Hepatocyte (in vitro differentiated cells): ENCODE measurements at regions not wholly inside any gene's neighbourhood (a gene's known extent, or its start where the extent isn't known, plus 50 kb on each side); places are given as distances from the start of the nearest gene placed in this dataset.

Source experiments
- CTCF ChIP-seq: fragments of 200-600 bp; sonication (generic); IDR thresholded peaks from 2 replicates; pipeline ENCODE4 v1.5.1; 2016; ENCODE audit warnings: antibody characterized with exemption, mild to moderate bottlenecking; ENCODE audit not compliant: poor library complexity
- EZH2phosphoT487 ChIP-seq: fragments of 200-600 bp; sonication (generic); IDR thresholded peaks from one replicate; pipeline ENCODE4 v1.6.1; 2018; ENCODE audit warnings: antibody characterized with exemption, mild to moderate bottlenecking, low read depth, moderate library complexity; ENCODE audit not compliant: unreplicated experiment, severe bottlenecking

- TF ChIP-seq CTCF: no peak
- TF ChIP-seq EZH2phosphoT487: no peak
Observed at GRCh38 chr6:47117314-47117713, 75.2 kb upstream of the ADGRF1 start.
